HepG2 (cell line): ENCODE measurements at regions not wholly inside any gene's neighbourhood (a gene's known extent, or its start where the extent isn't known, plus 50 kb on each side); places are given as distances from the start of the nearest gene placed in this dataset.

ENCODE experiments used
- CREB3 ChIP-seq: sonication (generic); formaldehyde crosslinking; IDR thresholded peaks from 2 replicates; pipeline ENCODE4 v1.5.0; 2020; ENCODE audit warnings: missing genetic modification reagents
- EP300 ChIP-seq, 3 experiments: sonication (generic) in 1 of 3; formaldehyde crosslinking in 1 of 3; IDR thresholded peaks; 2 replicates each; pipeline versions ENCODE4 v1.5.1 to v1.6.1; 2011 to 2020; ENCODE audit warnings: low read depth in 2 of 3, low read length in 2 of 3, borderline replicate concordance in 1 of 3, improper control_type of control experiment in 1 of 3, mild to moderate bottlenecking in 1 of 3, missing genetic modification reagents in 1 of 3, moderate library complexity in 1 of 3
- IKZF5 ChIP-seq: IDR thresholded peaks from 2 replicates; pipeline ENCODE4 v1.6.1; 2018; ENCODE audit warnings: missing genetic modification reagents, mild to moderate bottlenecking, missing compliant biosample characterization
- NR2C2 ChIP-seq: sonication (generic); formaldehyde crosslinking; IDR thresholded peaks from 2 replicates; pipeline ENCODE4 v1.4.0; 2020; ENCODE audit warnings: missing genetic modification reagents, mild to moderate bottlenecking, moderate library complexity, borderline replicate concordance
- PCBP2 ChIP-seq: fragments of 200-400 bp; formaldehyde crosslinking; optimal IDR thresholded peaks from 2 replicates; pipeline ENCODE3; 2018; ENCODE audit warnings: low read length, low read depth; ENCODE audit not compliant: poor library complexity, severe bottlenecking
- RBAK ChIP-seq: sonication (generic); formaldehyde crosslinking; IDR thresholded peaks from 2 replicates; pipeline ENCODE4 v1.5.1; 2020; ENCODE audit warnings: mild to moderate bottlenecking, missing genetic modification reagents
- SIN3A ChIP-seq: IDR thresholded peaks from 2 replicates; pipeline ENCODE4 v1.6.1; 2011; ENCODE audit warnings: low read depth, mild to moderate bottlenecking, control low read depth, low read length, borderline replicate concordance
- SP1 ChIP-seq, 2 experiments: fragments of 450-650 bp in 1 of 2; sonication (generic) in 1 of 2; formaldehyde crosslinking in 1 of 2; IDR thresholded peaks; 2 replicates each; pipeline versions ENCODE4 v1.4.0 to v1.6.1; 2016 to 2020; ENCODE audit warnings: missing genetic modification reagents in 1 of 2
- SUZ12 ChIP-seq: fragments of 150-350 bp; IDR thresholded peaks from 2 replicates; pipeline ENCODE4 v1.6.1; 2014; ENCODE audit warnings: low read depth, low read length
- TAF1 ChIP-seq: sonication (generic); formaldehyde crosslinking; IDR thresholded peaks from 2 replicates; pipeline ENCODE4 v1.4.0; 2020; ENCODE audit warnings: missing genetic modification reagents
- TBP ChIP-seq: sonication (generic); formaldehyde crosslinking; IDR thresholded peaks from 2 replicates; pipeline ENCODE4 v1.5.0; 2020; ENCODE audit warnings: missing genetic modification reagents
- TCF7 ChIP-seq: sonication (generic); IDR thresholded peaks from 2 replicates; pipeline ENCODE4 v1.6.1; 2016; ENCODE audit warnings: antibody characterized with exemption, low read depth
- ZNF740 ChIP-seq: sonication (generic); formaldehyde crosslinking; IDR thresholded peaks from 2 replicates; pipeline ENCODE4 v1.4.0; 2020; ENCODE audit warnings: missing genetic modification reagents
- ZNF770 ChIP-seq: sonication (generic); formaldehyde crosslinking; IDR thresholded peaks from 2 replicates; pipeline ENCODE4 v1.5.0; 2020; ENCODE audit warnings: mild to moderate bottlenecking, missing genetic modification reagents

- TF ChIP-seq PCBP2 (no peak), SUZ12 (no peak), EP300 (IDR thresholded peaks at IDR 0.05; ENCODE audit: low read depth in 2 of 2, low read length in 2 of 2) (no peak), EP300 (CRISPR knock-in tag; IDR thresholded peaks at IDR 0.05; ENCODE audit: borderline replicate concordance) (no peak), TBP (CRISPR knock-in tag) (no peak), NR2C2 (CRISPR knock-in tag) (no peak), CREB3 (no peak), IKZF5 (no peak), ZNF770 (no peak), TCF7 (no peak), RBAK (CRISPR knock-in tag) (no peak), ZNF740 (CRISPR knock-in tag) (no peak), SIN3A (no peak), TAF1 (no peak), SP1 (IDR thresholded peaks at IDR 0.05) (no peak), SP1 (CRISPR knock-in tag; IDR thresholded peaks at IDR 0.05) (no peak)
Observed at GRCh38 chr10:130799532-130799931, 512.0 kb downstream of the TCERG1L start.
